CD4-positive, CD25-positive, alpha-beta regulatory T cell (primary cell): ENCODE measurements at regions not wholly inside any gene's neighbourhood (a gene's known extent, or its start where the extent isn't known, plus 50 kb on each side); places are given as distances from the start of the nearest gene placed in this dataset.

Source experiments
- ATAC-seq, 2 donors: fragments of 150-1000 bp; cut with Tn5 transposase; one replicate each; pipeline ENCODE4 v1.10.0; 2021; ENCODE audit warnings: low read depth in 2 of 2, moderate number of reproducible peaks in 2 of 2, moderate library complexity in 1 of 2
- DNase-seq, 3 donors: peaks; one replicate each; pipeline versions ENCODE4 v3.0.0 to v3.0.0-alpha.2; 2012 to 2022; ENCODE audit warnings: mixed read lengths in 1 of 3
- H3K27ac ChIP-seq: one replicate; pipeline ENCODE4 v1.7.0; 2013; ENCODE audit warnings: mild to moderate bottlenecking, low read length; ENCODE audit not compliant: insufficient read depth, poor library complexity, severe bottlenecking
- H3K27me3 ChIP-seq: one replicate; pipeline ENCODE4 v1.7.0; 2013; ENCODE audit warnings: low read length; ENCODE audit not compliant: control insufficient read depth, insufficient read depth
- H3K36me3 ChIP-seq: one replicate; pipeline ENCODE4 v1.7.0; 2013; ENCODE audit warnings: mild to moderate bottlenecking, low read length, moderate library complexity; ENCODE audit not compliant: control insufficient read depth, insufficient read depth
- H3K4me1 ChIP-seq: 2 replicates; pipeline ENCODE4 v1.7.0; 2013; ENCODE audit warnings: mild to moderate bottlenecking, low read length; ENCODE audit not compliant: insufficient read depth, control insufficient read depth, poor library complexity, severe bottlenecking
- H3K4me3 ChIP-seq: one replicate; pipeline ENCODE4 v1.7.0; 2013; ENCODE audit warnings: low read depth, mild to moderate bottlenecking, low read length, moderate library complexity
- H3K9me3 ChIP-seq, 2 experiments: 1 replicate in 1 of 2; 2 replicates in 1 of 2; pipeline ENCODE4 v1.7.0; 2013; ENCODE audit warnings: low read length in 2 of 2, mild to moderate bottlenecking in 1 of 2, moderate library complexity in 1 of 2; ENCODE audit not compliant: control insufficient read depth in 2 of 2
- H3K27ac Mint-ChIP-seq, 3 donors: one replicate each; pipeline ENCODE4 v1.8.0; 2020 to 2022; ENCODE audit warnings: mild to moderate bottlenecking in 3 of 3, mixed read lengths in 3 of 3, moderate library complexity in 2 of 3
- H3K27me3 Mint-ChIP-seq: one replicate; pipeline ENCODE4 v1.8.0; 2022; ENCODE audit warnings: mild to moderate bottlenecking, mixed read lengths
- H3K36me3 Mint-ChIP-seq: one replicate; pipeline ENCODE4 v1.8.0; 2020; ENCODE audit warnings: mixed read lengths
- H3K4me1 Mint-ChIP-seq, 4 donors: one replicate each; pipeline ENCODE4 v1.8.0; 2020 to 2022; ENCODE audit warnings: mixed read lengths in 4 of 4, mild to moderate bottlenecking in 1 of 4
- H3K4me3 Mint-ChIP-seq, 4 donors: one replicate each; pipeline ENCODE4 v1.8.0; 2020 to 2022; ENCODE audit warnings: mild to moderate bottlenecking in 4 of 4, mixed read lengths in 4 of 4, moderate library complexity in 3 of 4
- H3K9me3 Mint-ChIP-seq, 7 donors: one replicate each; pipeline ENCODE4 v1.8.0; 2020 to 2022; ENCODE audit warnings: mixed read lengths in 7 of 7, mild to moderate bottlenecking in 3 of 7, moderate library complexity in 2 of 7

DNA sequence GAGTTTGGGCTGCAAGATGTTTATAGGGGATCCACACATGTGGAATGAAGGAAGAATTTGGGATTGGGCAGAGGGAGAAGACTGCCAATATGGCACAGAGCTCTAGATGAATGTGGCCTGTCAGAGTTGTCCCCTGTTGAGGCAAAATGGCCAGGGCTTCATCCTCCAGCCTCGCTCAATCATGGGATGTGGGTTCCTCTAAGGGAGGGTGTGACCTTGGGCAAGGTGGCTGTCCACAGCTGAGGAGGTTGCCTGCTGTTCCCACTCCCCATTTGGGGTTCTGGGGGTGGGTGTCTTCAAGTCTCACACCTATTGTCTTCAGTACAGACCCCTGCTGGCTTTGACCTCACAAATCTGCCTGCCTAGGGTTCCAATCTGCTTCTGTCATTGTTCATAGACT, 121.6 kb upstream of the FAM204A start:
- no peak overlapping the region for H3K4me3 Mint-ChIP-seq
- H3K4me1 Mint-ChIP-seq = peaks cover 0 to 9% (median 3%) of the 10 kb centered on the region in 4 donors
- Histone ChIP-seq H3K4me1 (no peaks in the 10 kb centered on the region), H3K27ac (no peak overlapping the region), H3K4me3 (no peak overlapping the region), H3K9me3 (no peaks in the 10 kb centered on the region), H3K36me3 (no peaks in the 10 kb centered on the region), H3K27me3 (peaks cover 1% of the 10 kb centered on the region)
- H3K9me3 Mint-ChIP-seq = no peaks in the 10 kb centered on the region
- no peak for DNase-seq
- H3K27me3 Mint-ChIP-seq = peaks cover 22% of the 10 kb centered on the region
- H3K27ac Mint-ChIP-seq = no peak overlapping the region
- no peak for ATAC-seq
- no peaks in the 10 kb centered on the region for H3K36me3 Mint-ChIP-seq

DNA sequence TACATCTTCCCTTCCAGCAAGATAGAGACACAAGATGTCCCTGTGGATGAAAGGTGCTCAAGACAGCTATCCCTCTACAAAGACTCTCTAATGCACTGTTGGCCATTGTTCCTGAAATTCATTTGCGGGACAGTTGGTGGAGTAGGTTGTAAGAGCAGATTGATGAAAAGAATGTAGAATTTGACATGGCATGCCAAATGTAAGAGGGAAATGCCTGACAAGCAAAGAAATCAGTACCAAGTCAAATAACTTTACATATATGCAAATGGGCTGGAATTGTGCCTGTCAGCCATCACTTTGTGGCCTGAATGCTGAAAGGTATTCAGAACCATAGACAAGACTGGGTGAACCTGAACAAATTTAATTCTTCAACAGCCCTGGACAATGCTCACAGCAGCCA, 120.3 kb upstream of the FAM204A start:
- Mint-ChIP-seq H3K4me1 (peaks cover 0 to 9% (median 3%) of the 10 kb centered on the region in 4 donors), H3K4me3 (no peak overlapping the region), H3K36me3 (no peaks in the 10 kb centered on the region), H3K9me3 (no peaks in the 10 kb centered on the region), H3K27me3 (peaks cover 22% of the 10 kb centered on the region), H3K27ac (no peak overlapping the region)
- no peaks in the 10 kb centered on the region for H3K9me3 ChIP-seq
- H3K36me3 ChIP-seq = no peaks in the 10 kb centered on the region
- no peaks in the 10 kb centered on the region for H3K27me3 ChIP-seq
- no peaks in the 10 kb centered on the region for H3K4me1 ChIP-seq
- ATAC-seq = no peak
- no peak overlapping the region for H3K27ac ChIP-seq
- no peak overlapping the region for H3K4me3 ChIP-seq
- DNase-seq = no peak

GRCh38 chr10:118459642-118460193, 117.6 kb upstream of the FAM204A start:
- H3K4me3 ChIP-seq = peak overlapping the region; percentile 51
- DNase-seq (peak; percentile 7 to 46 (median 33)), ATAC-seq (peak in 1 of 2 donors; percentile 39)
- Mint-ChIP-seq H3K4me1 (peaks cover 0 to 9% (median 3%) of the 10 kb centered on the region in 4 donors), H3K9me3 (no peaks in the 10 kb centered on the region), H3K27ac (no peak overlapping the region), H3K27me3 (peaks cover 17% of the 10 kb centered on the region), H3K36me3 (no peaks in the 10 kb centered on the region), H3K4me3 (peak overlapping the region in 2 of 4 donors; percentile 64 to 69)
- no peaks in the 10 kb centered on the region for H3K36me3 ChIP-seq
- H3K27ac ChIP-seq = no peak overlapping the region
- H3K4me1 ChIP-seq = no peaks in the 10 kb centered on the region
- no peaks in the 10 kb centered on the region for H3K27me3 ChIP-seq
- H3K9me3 ChIP-seq = no peaks in the 10 kb centered on the region

- DNase-seq (no peak), ATAC-seq (no peak)
- H3K4me1 Mint-ChIP-seq = peaks cover 0 to 9% (median 3%) of the 10 kb centered on the region in 4 donors
- no peaks in the 10 kb centered on the region for H3K4me1 ChIP-seq
- H3K9me3 ChIP-seq = no peaks in the 10 kb centered on the region
- H3K27me3 ChIP-seq = no peaks in the 10 kb centered on the region
- no peak overlapping the region for H3K27ac Mint-ChIP-seq
- H3K4me3 Mint-ChIP-seq = peak overlapping the region in 2 of 4 donors; percentile 64 to 69
- H3K36me3 ChIP-seq = no peaks in the 10 kb centered on the region
- H3K9me3 Mint-ChIP-seq = no peaks in the 10 kb centered on the region
- peaks cover 17% of the 10 kb centered on the region for H3K27me3 Mint-ChIP-seq
- no peak overlapping the region for H3K27ac ChIP-seq
- H3K4me3 ChIP-seq = peak overlapping the region; percentile 51
- no peaks in the 10 kb centered on the region for H3K36me3 Mint-ChIP-seq
Measured at GRCh38 chr10:118458957-118459641, 117.0 kb upstream of the FAM204A start.

DNA sequence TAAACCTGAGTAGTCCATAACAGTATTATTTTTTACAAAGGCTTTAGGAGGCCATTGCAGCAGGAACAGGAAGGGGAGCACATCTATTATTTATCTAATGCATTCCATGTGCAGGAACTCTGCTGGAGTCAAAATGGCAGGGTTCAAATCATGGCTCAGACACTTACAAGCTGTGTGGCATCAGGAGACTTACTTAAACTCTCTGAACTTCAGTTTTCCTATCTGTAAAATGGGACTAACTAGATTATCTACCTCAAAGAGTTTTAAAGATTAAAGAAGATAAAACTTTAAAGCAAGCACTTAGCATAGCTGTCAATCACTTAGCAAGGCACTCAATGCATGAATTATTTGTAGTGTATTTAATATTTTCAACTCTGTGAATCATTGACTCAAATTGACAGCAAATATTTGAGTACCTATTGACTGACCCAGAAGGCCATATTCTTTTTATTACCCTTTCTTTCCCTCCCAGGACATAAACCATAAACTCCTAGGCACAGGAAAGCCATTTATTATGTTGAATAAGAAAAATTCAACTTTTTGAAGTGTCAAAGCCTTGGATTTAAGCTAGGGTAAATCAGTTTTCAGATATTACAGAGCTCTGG, 115.8 kb upstream of the FAM204A start:
- Histone ChIP-seq H3K9me3 (no peaks in the 10 kb centered on the region), H3K27me3 (no peaks in the 10 kb centered on the region), H3K4me3 (no peak overlapping the region), H3K4me1 (no peaks in the 10 kb centered on the region), H3K27ac (no peak overlapping the region), H3K36me3 (no peaks in the 10 kb centered on the region)
- H3K36me3 Mint-ChIP-seq = no peaks in the 10 kb centered on the region
- DNase-seq (no peak), ATAC-seq (no peak)
- no peak overlapping the region for H3K4me3 Mint-ChIP-seq
- H3K27ac Mint-ChIP-seq = no peak overlapping the region
- peaks cover 17% of the 10 kb centered on the region for H3K27me3 Mint-ChIP-seq
- no peaks in the 10 kb centered on the region for H3K9me3 Mint-ChIP-seq
- H3K4me1 Mint-ChIP-seq = peaks cover 0 to 9% (median 3%) of the 10 kb centered on the region in 4 donors

DNA sequence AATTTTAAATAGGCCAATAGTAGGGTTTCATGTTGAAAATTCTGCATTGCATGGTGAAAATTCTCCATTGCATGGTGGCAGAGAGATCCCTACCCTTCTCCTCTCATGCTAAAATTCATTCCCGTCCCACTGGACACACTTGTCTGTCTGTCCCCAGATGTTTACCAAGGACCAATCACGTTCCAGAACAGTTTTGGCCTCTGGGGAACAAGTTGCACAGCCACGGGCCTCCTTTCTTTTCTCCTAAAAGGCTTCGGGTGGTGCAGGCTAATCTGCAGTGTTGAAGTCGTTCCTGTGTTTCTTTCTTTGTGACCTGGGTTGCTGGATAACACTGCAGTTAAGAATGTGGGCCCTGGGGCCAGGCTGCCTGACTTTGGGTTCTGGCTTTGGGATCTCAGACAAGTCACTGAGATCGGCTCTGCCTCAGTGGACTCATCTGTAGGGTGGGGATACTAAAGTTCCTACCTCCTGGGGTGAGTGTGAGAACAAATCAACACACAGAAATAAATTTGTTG, 113.1 kb upstream of the FAM204A start:
- Histone ChIP-seq H3K27ac (no peak overlapping the region), H3K9me3 (no peaks in the 10 kb centered on the region), H3K4me1 (no peaks in the 10 kb centered on the region), H3K36me3 (no peaks in the 10 kb centered on the region), H3K27me3 (peaks cover 3% of the 10 kb centered on the region), H3K4me3 (no peak overlapping the region)
- H3K9me3 Mint-ChIP-seq = peaks cover 0 to 6% (median 2%) of the 10 kb centered on the region in 7 donors
- no peaks in the 10 kb centered on the region for H3K36me3 Mint-ChIP-seq
- DNase-seq (no peak), ATAC-seq (no peak)
- no peak overlapping the region for H3K27ac Mint-ChIP-seq
- peaks cover 13% of the 10 kb centered on the region for H3K27me3 Mint-ChIP-seq
- H3K4me3 Mint-ChIP-seq = no peak overlapping the region
- H3K4me1 Mint-ChIP-seq = peaks cover 0 to 9% (median 3%) of the 10 kb centered on the region in 4 donors

DNA sequence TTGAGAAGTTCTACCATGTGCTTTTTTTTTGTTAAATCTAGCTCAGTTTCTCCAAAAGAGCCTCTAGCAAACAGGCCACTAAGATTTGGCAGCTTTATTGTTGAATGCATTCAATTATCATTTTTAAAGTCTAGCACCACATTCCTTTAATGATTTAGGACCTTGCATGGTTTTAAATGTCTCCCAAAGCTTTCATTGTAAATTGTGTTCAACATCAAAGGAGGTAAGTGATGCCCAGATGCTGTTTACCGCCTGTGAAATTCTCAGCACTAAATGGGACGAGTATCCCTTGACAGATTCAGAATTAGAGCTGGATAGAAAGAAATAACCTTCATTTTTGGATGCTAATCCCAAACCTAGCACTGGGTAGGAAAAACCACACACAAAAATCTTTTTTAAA, 112.1 kb upstream of the FAM204A start:
- ATAC-seq (no peak), DNase-seq (no peak)
- Mint-ChIP-seq H3K36me3 (no peaks in the 10 kb centered on the region), H3K27ac (no peak overlapping the region), H3K4me1 (peaks cover 0 to 4% (median 2%) of the 10 kb centered on the region in 4 donors), H3K27me3 (peaks cover 5% of the 10 kb centered on the region), H3K9me3 (peaks cover 0 to 6% (median 2%) of the 10 kb centered on the region in 7 donors), H3K4me3 (no peak overlapping the region)
- Histone ChIP-seq H3K9me3 (no peaks in the 10 kb centered on the region), H3K4me3 (no peak overlapping the region), H3K27ac (no peak overlapping the region), H3K36me3 (no peaks in the 10 kb centered on the region), H3K27me3 (peaks cover 3% of the 10 kb centered on the region), H3K4me1 (no peaks in the 10 kb centered on the region)
